MCF 10A (cell line): ENCODE measurements at regions not wholly inside any gene's neighbourhood (a gene's known extent, or its start where the extent isn't known, plus 50 kb on each side); places are given as distances from the start of the nearest gene placed in this dataset.
"Not testable (repeated sequence)": the region's sequence is repeated elsewhere in the genome, so short reads cannot be mapped to it uniquely, and the experiment has no call there.

Source experiments
- BruUV-seq: library from RNA; stranded (reverse); fragments of 400-500 nt; replicated peaks from 2 replicates; lab custom pipeline; 2021; lab: Mats Ljungman, UMichigan
- CTCF ChIA-PET: fragments of 300-600 bp; sonication (Branson Sonifier 250); formaldehyde crosslinking; extraction: SDS; loops from one replicate; lab custom pipeline; 2021; ENCODE audit warnings: antibody characterized with exemption, inconsistent platforms; lab: Yijun Ruan, JAX
- POLR2A ChIA-PET: fragments of 300-600, 350-650 bp; sonication (Branson Sonifier 250); formaldehyde crosslinking; extraction: SDS; loops from one replicate; lab custom pipeline; 2020; ENCODE audit warnings: antibody characterized with exemption, inconsistent platforms; lab: Yijun Ruan, JAX
- DNase-seq: peaks from one replicate; pipeline ENCODE4 v3.0.0-alpha.2; 2018; ENCODE audit not compliant: unreplicated experiment
- H3K27ac Mint-ChIP-seq: one replicate; pipeline ENCODE4 v1.8.0; 2022; ENCODE audit warnings: mild to moderate bottlenecking, low read depth, mixed read lengths; ENCODE audit not compliant: unreplicated experiment
- H3K27me3 Mint-ChIP-seq: one replicate; pipeline ENCODE4 v1.8.0; 2022; ENCODE audit warnings: mixed read lengths; ENCODE audit not compliant: insufficient read depth, unreplicated experiment
- H3K36me3 Mint-ChIP-seq: one replicate; pipeline ENCODE4 v1.8.0; 2022; ENCODE audit warnings: mild to moderate bottlenecking, moderate library complexity, mixed read lengths; ENCODE audit not compliant: insufficient read depth, unreplicated experiment
- H3K4me1 Mint-ChIP-seq: one replicate; pipeline ENCODE4 v1.8.0; 2022; ENCODE audit warnings: mixed read lengths; ENCODE audit not compliant: insufficient read depth, unreplicated experiment
- H3K4me3 Mint-ChIP-seq: one replicate; pipeline ENCODE4 v1.8.0; 2022; ENCODE audit warnings: mild to moderate bottlenecking, moderate library complexity, mixed read lengths; ENCODE audit not compliant: unreplicated experiment
- H3K9me3 Mint-ChIP-seq: one replicate; pipeline ENCODE4 v1.8.0; 2022; ENCODE audit warnings: mixed read lengths; ENCODE audit not compliant: unreplicated experiment
- intact Hi-C: fragments of 100-400 bp; cut with micrococcal nuclease; formaldehyde crosslinking; loops from 2 replicates; pipeline ENCODE4 v1.14.1; 2022
- TF ChIP-seq, protein P1 (sequence below): fragments of 200-600 bp; IDR thresholded peaks from one replicate; pipeline ENCODE4 v1.8.0; 2022; ENCODE audit warnings: antibody characterized with exemption, mild to moderate bottlenecking; ENCODE audit not compliant: unreplicated experiment

DNA sequence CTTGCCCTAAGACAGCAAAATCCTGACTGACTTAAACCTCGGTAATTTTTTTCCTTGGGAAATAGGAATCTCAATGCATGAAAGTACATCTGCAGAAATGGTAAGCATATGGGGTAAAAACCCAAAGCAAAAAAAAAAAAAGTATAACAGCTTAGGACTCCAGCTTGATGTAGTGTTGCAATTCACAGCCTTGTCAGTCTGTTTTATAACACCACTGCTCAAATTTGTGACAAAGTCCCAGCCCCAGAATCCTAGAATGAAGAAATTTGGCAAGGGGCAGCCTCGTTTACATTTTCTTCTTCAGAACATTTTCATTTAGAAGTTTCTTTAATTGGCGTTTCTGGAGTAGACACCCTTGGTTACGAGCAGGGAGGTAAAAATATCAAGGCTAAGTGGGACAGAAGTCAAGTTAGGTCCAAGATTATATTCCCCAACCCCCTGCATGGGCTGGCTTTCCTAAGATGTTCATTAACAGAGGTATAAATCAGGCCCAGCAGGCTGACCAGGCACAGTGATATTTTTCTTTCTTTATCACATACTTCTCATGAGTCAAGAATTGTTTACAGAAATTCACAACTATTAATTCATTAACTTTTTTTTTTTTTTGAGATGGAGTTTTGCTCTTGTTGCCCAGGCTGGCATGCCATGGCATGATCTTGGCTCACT, 424.0 kb downstream of the RMST start:
- ChIA-PET CTCF (interaction anchor here (0.7 kb wide), 1 partner anchor 781 kb away, joined by 3 read pairs; no protein-coding TSS in a partner anchor), POLR2A (no interaction called here)
- Mint-ChIP-seq H3K4me1 (no peaks in the 10 kb centered on the region), H3K9me3 (no peaks in the 10 kb centered on the region), H3K4me3 (no peak overlapping the region), H3K36me3 (no peaks in the 10 kb centered on the region), H3K27me3 (no peaks in the 10 kb centered on the region), H3K27ac (no peak overlapping the region)
- BruUV-seq, result no TSS peak
- intact Hi-C loops, result no loop called here
- DNase-seq, result no peak
- TF ChIP-seq, protein P1, sequence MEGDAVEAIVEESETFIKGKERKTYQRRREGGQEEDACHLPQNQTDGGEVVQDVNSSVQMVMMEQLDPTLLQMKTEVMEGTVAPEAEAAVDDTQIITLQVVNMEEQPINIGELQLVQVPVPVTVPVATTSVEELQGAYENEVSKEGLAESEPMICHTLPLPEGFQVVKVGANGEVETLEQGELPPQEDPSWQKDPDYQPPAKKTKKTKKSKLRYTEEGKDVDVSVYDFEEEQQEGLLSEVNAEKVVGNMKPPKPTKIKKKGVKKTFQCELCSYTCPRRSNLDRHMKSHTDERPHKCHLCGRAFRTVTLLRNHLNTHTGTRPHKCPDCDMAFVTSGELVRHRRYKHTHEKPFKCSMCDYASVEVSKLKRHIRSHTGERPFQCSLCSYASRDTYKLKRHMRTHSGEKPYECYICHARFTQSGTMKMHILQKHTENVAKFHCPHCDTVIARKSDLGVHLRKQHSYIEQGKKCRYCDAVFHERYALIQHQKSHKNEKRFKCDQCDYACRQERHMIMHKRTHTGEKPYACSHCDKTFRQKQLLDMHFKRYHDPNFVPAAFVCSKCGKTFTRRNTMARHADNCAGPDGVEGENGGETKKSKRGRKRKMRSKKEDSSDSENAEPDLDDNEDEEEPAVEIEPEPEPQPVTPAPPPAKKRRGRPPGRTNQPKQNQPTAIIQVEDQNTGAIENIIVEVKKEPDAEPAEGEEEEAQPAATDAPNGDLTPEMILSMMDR, result no peak

DNA sequence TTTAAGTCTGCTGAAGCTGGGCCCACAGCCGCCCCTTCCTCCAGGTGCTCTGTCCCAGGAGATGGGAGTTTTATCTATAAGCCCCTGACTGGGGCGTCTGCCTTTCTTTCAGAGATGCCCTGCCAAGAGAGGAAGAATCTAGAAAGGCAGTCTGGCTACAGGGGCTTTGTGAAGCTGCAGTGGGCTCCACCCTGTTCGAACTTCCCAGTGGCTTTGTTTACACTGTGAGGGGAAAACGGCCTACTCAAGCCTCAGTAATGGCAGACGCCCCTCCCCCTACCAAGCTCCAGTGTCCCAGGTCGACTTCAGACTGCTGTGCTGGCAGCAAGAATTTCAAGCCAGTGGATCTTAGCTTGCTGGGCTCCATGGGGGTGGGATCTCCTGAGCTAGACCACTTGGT, 435.3 kb downstream of the RMST start:
- DNase-seq, H3K36me3 Mint-ChIP-seq, H3K9me3 Mint-ChIP-seq, BruUV-seq, H3K27ac Mint-ChIP-seq, POLR2A ChIA-PET, intact Hi-C loops, H3K4me1 Mint-ChIP-seq, H3K27me3 Mint-ChIP-seq, H3K4me3 Mint-ChIP-seq: not testable (repeated sequence)
- CTCF ChIA-PET, result interaction anchor here (0.9 kb wide), 1 partner anchor 1821 kb away, joined by 4 read pairs; no protein-coding TSS in a partner anchor

DNA sequence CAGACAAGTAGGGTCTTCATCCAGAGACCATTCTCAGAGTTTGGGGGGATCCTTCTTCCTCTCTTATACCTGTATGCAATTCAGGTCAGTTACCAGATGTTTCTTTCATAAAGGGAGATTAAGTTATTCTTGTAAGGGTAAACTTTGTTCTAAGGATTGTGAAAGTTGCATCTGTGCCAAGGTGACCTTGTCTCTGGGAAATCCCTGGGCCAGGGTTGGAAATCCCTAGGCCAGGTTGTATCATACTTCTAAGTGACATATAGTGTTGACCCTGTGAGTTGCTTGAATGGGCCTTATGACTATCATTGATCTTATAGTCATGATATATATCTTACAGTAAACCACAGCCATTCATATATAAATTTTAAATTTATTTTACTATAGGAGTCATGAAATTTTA, 436.9 kb downstream of the RMST start:
- TF ChIP-seq, protein P1, result no peak
- H3K4me1 Mint-ChIP-seq, result no peaks in the 10 kb centered on the region
- peaks cover 7% of the 10 kb centered on the region for H3K9me3 Mint-ChIP-seq
- POLR2A ChIA-PET, result no interaction called here
- no peak for DNase-seq
- no peaks in the 10 kb centered on the region for H3K36me3 Mint-ChIP-seq
- H3K27me3 Mint-ChIP-seq, result no peaks in the 10 kb centered on the region
- BruUV-seq, result no TSS peak
- CTCF ChIA-PET, result no interaction called here
- no peak overlapping the region for H3K27ac Mint-ChIP-seq
- intact Hi-C loops, result no loop called here
- no peak overlapping the region for H3K4me3 Mint-ChIP-seq

DNA sequence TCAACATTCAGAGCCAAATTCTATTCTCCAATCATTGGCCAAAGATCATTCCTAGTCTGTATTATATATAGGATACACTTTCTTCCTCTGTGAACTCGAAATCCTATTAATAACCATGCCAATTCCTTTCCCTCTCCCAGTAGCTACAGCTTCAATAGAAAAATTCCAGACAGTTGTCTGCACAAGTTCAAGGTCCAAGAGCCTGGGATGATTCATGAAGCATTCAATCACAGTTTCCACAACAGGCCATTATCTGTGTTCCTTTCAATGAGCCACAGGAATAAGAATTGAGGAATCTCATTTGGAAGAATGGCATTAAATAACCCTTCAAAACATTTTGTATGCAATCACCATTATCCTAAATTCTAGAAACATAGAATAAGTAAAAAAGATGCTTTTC, 437.4 kb downstream of the RMST start:
- Mint-ChIP-seq H3K9me3 (peaks cover 7% of the 10 kb centered on the region), H3K27ac (no peak overlapping the region), H3K27me3 (no peaks in the 10 kb centered on the region), H3K36me3 (no peaks in the 10 kb centered on the region), H3K4me3 (no peak overlapping the region), H3K4me1 (no peaks in the 10 kb centered on the region)
- ChIA-PET POLR2A (no interaction called here), CTCF (no interaction called here)
- DNase-seq, result no peak
- TF ChIP-seq, protein P1, result no peak
- no TSS peak for BruUV-seq
- intact Hi-C loops, result no loop called here
